ENCODE measurements at regions not wholly inside any gene's neighbourhood (a gene's known extent, or its start where the extent isn't known, plus 50 kb on each side); places are given as distances from the start of the nearest gene placed in this dataset.

- DNase-seq, result no peak
These were observed 79.9 kb upstream of the PRR23E start for GRCh38 chr3:127112796-127113570.

- no peak for DNase-seq
These were observed 79.4 kb upstream of the PRR23E start for GRCh38 chr3:127113571-127113891.

GRCh38 chr3:127114337-127115070, 78.4 kb upstream of the PRR23E start:
- DNase-seq, result no peak

GRCh38 chr3:127115691-127116351, 77.1 kb upstream of the PRR23E start:
- DNase-seq, result no peak

GRCh38 chr3:127118366-127118765, 74.6 kb upstream of the PRR23E start:
- DNase-seq, result no peak

GRCh38 chr3:127119693-127120464, 73.1 kb upstream of the PRR23E start:
- no peak for DNase-seq

GRCh38 chr3:127120851-127121647, 71.9 kb upstream of the PRR23E start:
- DNase-seq, result no peak

- no peak for DNase-seq
These were observed 71.0 kb upstream of the PRR23E start for GRCh38 chr3:127121885-127122284.

GRCh38 chr3:127123533-127123932, 69.4 kb upstream of the PRR23E start:
- no peak for DNase-seq

GRCh38 chr3:127124120-127124519, 68.8 kb upstream of the PRR23E start:
- no peak for DNase-seq

- DNase-seq, result no peak
These were observed 61.3 kb upstream of the PRR23E start for GRCh38 chr3:127131424-127132170.

GRCh38 chr3:127132876-127133275, 60.1 kb upstream of the PRR23E start:
- DNase-seq, result no peak

GRCh38 chr3:127133971-127134370, 59.0 kb upstream of the PRR23E start:
- no peak for DNase-seq

- DNase-seq, result no peak
These were observed 58.5 kb upstream of the PRR23E start for GRCh38 chr3:127134466-127134865.

GRCh38 chr3:127134887-127135240, 58.1 kb upstream of the PRR23E start:
- DNase-seq, result no peak

- DNase-seq, result no peak
These were observed 57.5 kb upstream of the PRR23E start for GRCh38 chr3:127135241-127136023.

GRCh38 chr3:127136024-127136600, 56.8 kb upstream of the PRR23E start:
- no peak for DNase-seq

GRCh38 chr3:127136706-127137105, 56.2 kb upstream of the PRR23E start:
- no peak for DNase-seq

GRCh38 chr3:127137113-127137512, 55.8 kb upstream of the PRR23E start:
- DNase-seq, result no peak

- DNase-seq, result no peak
These were observed 55.0 kb upstream of the PRR23E start for GRCh38 chr3:127137757-127138536.
